Common myeloid progenitor, CD34-positive (primary cell): ENCODE measurements at regions not wholly inside any gene's neighbourhood (a gene's known extent, or its start where the extent isn't known, plus 50 kb on each side); places are given as distances from the start of the nearest gene placed in this dataset.

Experiments used
- CTCF ChIA-PET: fragments of 350-600 bp; sonication (Branson Sonifier 250); formaldehyde crosslinking; loops from one replicate; lab custom pipeline; 2021; ENCODE audit warnings: antibody characterized with exemption; lab: Charles Lee
- POLR2A ChIA-PET: fragments of 350-600 bp; sonication (Branson Sonifier 250); formaldehyde crosslinking; loops from one replicate; lab custom pipeline; 2021; ENCODE audit warnings: antibody characterized with exemption; lab: Charles Lee
- DNase-seq, 3 donors: peaks; one replicate each; pipeline versions ENCODE4 v3.0.0 to v3.0.0-alpha.2; 2013
- H3K27ac ChIP-seq, 2 experiments: 1 replicate in 1 of 2; 2 replicates in 1 of 2; pipeline ENCODE4 v1.7.0; 2013; ENCODE audit warnings: inconsistent platforms in 2 of 2, low read length in 2 of 2, mild to moderate bottlenecking in 2 of 2, low read depth in 1 of 2, moderate library complexity in 1 of 2; ENCODE audit not compliant: severe bottlenecking in 2 of 2, insufficient read depth in 1 of 2, poor library complexity in 1 of 2
- H3K27me3 ChIP-seq, 5 experiments: replicated peaks in 2 of 5; 1 replicate in 3 of 5; 2 replicates in 2 of 5; pipeline versions ENCODE4 v1.6.1 to v1.7.0; 2013; ENCODE audit warnings: low read length in 4 of 5, mild to moderate bottlenecking in 2 of 5, moderate library complexity in 2 of 5, inconsistent platforms in 1 of 5; ENCODE audit not compliant: insufficient read depth in 5 of 5, control insufficient read depth in 4 of 5
- H3K36me3 ChIP-seq, 4 experiments: 1 replicate in 2 of 4; 2 replicates in 2 of 4; pipeline versions ENCODE4 v1.6.1 to v1.7.0; 2013; ENCODE audit warnings: low read length in 3 of 4, control low read depth in 1 of 4, mild to moderate bottlenecking in 1 of 4; ENCODE audit not compliant: control insufficient read depth in 4 of 4, insufficient read depth in 4 of 4
- H3K4me1 ChIP-seq, 4 experiments: 1 replicate in 3 of 4; 2 replicates in 1 of 4; pipeline versions ENCODE4 v1.6.1 to v1.7.1; 2013; ENCODE audit warnings: low read length in 3 of 4, mild to moderate bottlenecking in 3 of 4, control low read depth in 1 of 4, inconsistent platforms in 1 of 4, moderate library complexity in 1 of 4; ENCODE audit not compliant: control insufficient read depth in 4 of 4, insufficient read depth in 4 of 4; ENCODE audit errors: control extremely low read depth in 1 of 4
- H3K4me3 ChIP-seq, 7 experiments: 1 replicate in 4 of 7; 2 replicates in 3 of 7; pipeline versions ENCODE4 v1.5.1 to v1.7.0; 2013; ENCODE audit warnings: mild to moderate bottlenecking in 7 of 7, low read length in 6 of 7, moderate library complexity in 6 of 7, inconsistent platforms in 2 of 7, low read depth in 2 of 7, control low read depth in 1 of 7; ENCODE audit not compliant: insufficient read depth in 4 of 7, control insufficient read depth in 1 of 7; ENCODE audit errors: extremely low read depth in 1 of 7
- H3K9me3 ChIP-seq, 5 experiments: 1 replicate in 4 of 5; 2 replicates in 1 of 5; pipeline versions ENCODE4 v1.6.1 to v1.7.1; 2013; ENCODE audit warnings: low read length in 4 of 5, mild to moderate bottlenecking in 2 of 5, inconsistent platforms in 1 of 5, low read depth in 1 of 5, moderate library complexity in 1 of 5; ENCODE audit not compliant: control insufficient read depth in 4 of 5, insufficient read depth in 2 of 5; ENCODE audit errors: control extremely low read depth in 1 of 5
- WGBS: methylation state at CpG from one replicate; pipeline ENCODE4 v1.1.5; 2013; ENCODE audit not compliant: insufficient coverage; 5-methylcytosine and 5-hydroxymethylcytosine counted together

DNA sequence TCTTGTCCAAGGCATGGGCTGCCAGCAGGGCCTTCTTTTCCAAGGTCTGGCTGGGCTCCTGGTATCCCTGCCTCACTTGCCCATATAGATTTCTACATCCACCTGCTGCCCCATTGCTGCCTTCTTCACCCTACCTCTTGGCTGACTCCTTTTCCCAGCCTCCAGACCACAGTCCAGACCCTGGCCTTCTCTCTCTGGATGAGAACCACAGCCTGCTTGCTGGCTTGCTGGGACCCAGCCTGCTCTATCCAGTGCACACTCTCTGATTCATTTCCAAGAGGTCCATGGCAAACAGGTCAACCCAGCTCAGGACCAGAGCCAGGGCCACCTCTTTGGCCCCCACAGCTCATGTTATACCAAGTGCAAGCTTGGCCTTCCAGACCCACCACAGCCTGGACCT, 169.4 kb upstream of the BDNF start:
- H3K27me3 ChIP-seq, result peaks cover 0 to 2% (median 0%) of the 10 kb centered on the region in 5 experiments
- H3K27ac ChIP-seq, result no peak overlapping the region
- ChIA-PET CTCF (no interaction called here), POLR2A (interaction anchor here (0.7 kb wide), 1 partner anchor 28 kb away, joined by 3 read pairs; no protein-coding TSS in a partner anchor)
- H3K9me3 ChIP-seq, result peaks cover 0 to 2% (median 0%) of the 10 kb centered on the region in 5 experiments
- no peak for DNase-seq
- no peaks in the 10 kb centered on the region for H3K4me1 ChIP-seq
- no peak overlapping the region for H3K4me3 ChIP-seq
- no peaks in the 10 kb centered on the region for H3K36me3 ChIP-seq

DNA sequence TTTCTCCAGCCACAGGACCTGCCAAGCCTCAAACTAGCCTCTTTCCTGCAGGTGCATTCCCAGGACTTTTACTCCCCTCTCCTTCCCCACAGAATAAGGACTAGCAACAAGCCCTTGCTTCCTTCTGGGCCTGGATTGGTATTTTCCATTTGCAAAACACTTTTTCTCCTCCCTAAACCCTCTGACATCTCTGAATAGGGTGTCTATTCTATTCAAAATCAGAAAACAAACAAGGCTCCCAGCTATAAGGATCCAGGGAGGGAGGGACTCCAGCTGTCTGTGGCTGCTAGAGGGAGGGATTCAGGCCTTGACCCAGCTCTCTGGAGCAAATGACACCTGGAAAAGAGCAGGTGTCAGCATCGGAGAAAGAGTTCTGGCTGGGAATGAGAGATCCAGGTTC, 168.5 kb upstream of the BDNF start:
- Histone ChIP-seq H3K27ac (no peak overlapping the region), H3K9me3 (peaks cover 0 to 2% (median 0%) of the 10 kb centered on the region in 5 experiments), H3K4me3 (no peak overlapping the region), H3K27me3 (peaks cover 0 to 2% (median 0%) of the 10 kb centered on the region in 5 experiments), H3K4me1 (no peaks in the 10 kb centered on the region), H3K36me3 (no peaks in the 10 kb centered on the region)
- no peak for DNase-seq
- WGBS, result 91% methylated on average over 1 of the region's 1 CpG
- ChIA-PET CTCF (no interaction called here), POLR2A (no interaction called here)

DNA sequence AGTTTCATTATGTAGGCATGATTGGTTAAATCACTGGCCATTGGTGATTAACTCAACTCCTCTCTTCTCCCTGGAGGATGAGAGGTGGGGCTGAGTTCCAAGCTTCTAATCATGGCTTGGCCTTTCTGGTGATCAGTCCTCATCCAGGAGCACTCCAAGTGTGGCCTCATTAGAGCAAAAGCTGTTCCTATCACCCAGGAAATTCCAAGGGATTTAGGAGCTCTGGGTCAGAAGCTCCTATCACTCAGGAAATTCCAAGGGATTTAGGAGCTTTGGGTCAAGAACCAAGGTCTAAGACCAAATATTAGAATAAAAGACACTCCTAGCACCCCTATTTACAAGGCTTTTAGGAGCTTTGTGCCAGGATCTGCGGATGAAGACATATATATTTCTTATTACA, 168.0 kb upstream of the BDNF start:
- ChIA-PET CTCF (no interaction called here), POLR2A (no interaction called here)
- DNase-seq, result no peak
- WGBS, result 100% methylated on average over 1 of the region's 1 CpG
- Histone ChIP-seq H3K4me3 (no peak overlapping the region), H3K36me3 (no peaks in the 10 kb centered on the region), H3K27ac (no peak overlapping the region), H3K4me1 (no peaks in the 10 kb centered on the region), H3K27me3 (peaks cover 0 to 2% (median 0%) of the 10 kb centered on the region in 5 experiments), H3K9me3 (peaks cover 0 to 2% (median 0%) of the 10 kb centered on the region in 5 experiments)

DNA sequence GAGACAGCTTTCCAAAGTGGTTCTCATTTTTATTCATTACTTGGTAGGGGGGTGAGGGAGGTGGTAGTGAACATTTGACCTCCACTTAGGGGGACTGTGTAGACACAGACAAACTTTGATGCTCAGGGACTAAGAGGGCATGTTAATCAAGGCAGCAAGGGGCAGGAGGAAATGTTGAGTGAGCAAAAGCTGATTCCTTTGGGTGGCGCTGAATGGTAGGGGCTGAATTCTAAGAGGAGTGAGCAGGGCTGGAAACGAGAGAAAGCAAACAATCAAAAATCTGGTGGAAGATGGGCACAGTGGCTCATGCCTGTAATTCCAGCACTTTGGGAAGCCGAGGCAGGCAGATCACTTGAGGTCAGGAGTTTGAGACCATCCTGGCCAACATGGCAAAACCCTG, 164.8 kb upstream of the BDNF start:
- no peak overlapping the region for H3K4me3 ChIP-seq
- POLR2A ChIA-PET, result no interaction called here
- H3K27ac ChIP-seq, result no peak overlapping the region
- no peaks in the 10 kb centered on the region for H3K4me1 ChIP-seq
- peaks cover 0 to 2% (median 0%) of the 10 kb centered on the region in 5 experiments for H3K27me3 ChIP-seq
- CTCF ChIA-PET, result no interaction called here
- no peaks in the 10 kb centered on the region for H3K36me3 ChIP-seq
- peaks cover 0 to 2% (median 0%) of the 10 kb centered on the region in 5 experiments for H3K9me3 ChIP-seq
- 81% methylated on average over 3 of the region's 3 CpGs for WGBS
- DNase-seq, result no peak

DNA sequence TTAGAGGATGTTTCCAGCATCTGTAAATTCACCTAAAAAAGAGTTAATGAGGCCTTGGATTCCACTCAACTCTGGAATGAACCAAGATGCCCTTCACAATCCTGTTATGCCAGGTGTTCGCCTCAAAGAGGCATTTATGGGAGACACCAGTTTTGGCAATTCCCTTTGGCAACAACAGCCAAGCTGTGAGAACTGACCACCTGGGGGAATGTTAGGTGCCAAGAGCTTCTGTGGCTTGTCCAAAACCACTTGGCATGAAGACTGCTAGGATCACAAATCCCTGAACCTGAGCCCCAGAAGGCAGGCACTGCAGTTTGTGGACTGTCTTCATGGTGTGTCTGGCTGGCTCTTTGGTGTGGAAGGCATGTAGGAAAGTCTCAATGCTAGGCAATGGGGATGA, 164.4 kb upstream of the BDNF start:
- H3K27me3 ChIP-seq, result peaks cover 0 to 4% (median 0%) of the 10 kb centered on the region in 5 experiments
- CTCF ChIA-PET, result interaction anchor here (1.2 kb wide), 1 partner anchor 26 kb away, joined by 3 read pairs; no protein-coding TSS in a partner anchor
- H3K27ac ChIP-seq, result no peak overlapping the region
- DNase-seq, result no peak
- peaks cover 0 to 2% (median 0%) of the 10 kb centered on the region in 5 experiments for H3K9me3 ChIP-seq
- no peaks in the 10 kb centered on the region for H3K4me1 ChIP-seq
- no peak overlapping the region for H3K4me3 ChIP-seq
- POLR2A ChIA-PET, result no interaction called here
- WGBS, result 100% methylated on average over 1 of the region's 1 CpG
- H3K36me3 ChIP-seq, result no peaks in the 10 kb centered on the region

DNA sequence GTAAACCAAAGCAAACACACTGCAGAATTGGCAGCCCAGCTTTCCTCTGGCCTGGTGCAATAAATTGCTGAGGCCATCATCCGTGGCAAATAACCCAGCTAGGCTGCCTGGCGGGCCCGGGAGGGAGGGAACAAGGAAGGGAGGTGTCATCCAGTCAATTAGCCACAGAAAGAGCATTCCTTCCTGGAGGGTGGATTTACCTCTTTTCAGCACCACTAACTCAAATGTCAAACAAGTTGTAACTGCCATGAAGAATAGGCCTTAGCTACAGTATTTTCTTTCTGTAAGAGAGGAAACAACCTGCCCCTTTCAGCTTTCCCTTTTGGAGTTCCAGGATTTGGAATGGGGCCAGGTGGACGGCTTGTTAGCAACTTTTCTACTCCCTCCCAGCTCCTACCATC, 163.8 kb upstream of the BDNF start:
- no peak for DNase-seq
- Histone ChIP-seq H3K9me3 (peaks cover 0 to 2% (median 0%) of the 10 kb centered on the region in 5 experiments), H3K4me1 (no peaks in the 10 kb centered on the region), H3K27ac (no peak overlapping the region), H3K4me3 (no peak overlapping the region), H3K36me3 (no peaks in the 10 kb centered on the region), H3K27me3 (peaks cover 0 to 4% (median 0%) of the 10 kb centered on the region in 5 experiments)
- WGBS, result 49% methylated on average over 3 of the region's 4 CpGs
- ChIA-PET CTCF (interaction anchor here (1.2 kb wide), 1 partner anchor 27 kb away, joined by 3 read pairs; no protein-coding TSS in a partner anchor), POLR2A (no interaction called here)

DNA sequence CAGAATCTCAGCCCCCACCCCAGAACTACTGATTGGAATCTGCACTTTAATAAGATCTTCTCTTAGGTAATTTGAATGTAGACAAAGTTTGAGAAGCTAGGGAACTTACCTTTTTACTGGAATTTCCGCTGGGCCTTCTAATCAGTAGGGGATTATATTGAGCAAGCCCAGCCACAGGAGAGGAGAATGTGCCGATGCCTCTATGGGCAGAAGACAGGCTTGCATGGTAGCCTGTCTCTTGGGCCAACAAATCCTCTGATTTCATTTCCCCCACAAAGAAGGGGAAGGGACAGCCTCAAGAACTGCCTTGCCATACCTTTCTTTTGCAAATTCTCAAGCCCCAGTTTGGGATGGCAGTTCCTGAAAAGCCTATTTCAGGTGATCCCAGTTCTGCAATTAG, 163.4 kb upstream of the BDNF start:
- DNase-seq, result no peak
- no peak overlapping the region for H3K27ac ChIP-seq
- H3K27me3 ChIP-seq, result peaks cover 0 to 4% (median 0%) of the 10 kb centered on the region in 5 experiments
- WGBS, result 100% methylated on average over 1 of the region's 2 CpGs
- ChIA-PET POLR2A (no interaction called here), CTCF (interaction anchor here (1.2 kb wide), 1 partner anchor 27 kb away, joined by 3 read pairs; no protein-coding TSS in a partner anchor)
- no peaks in the 10 kb centered on the region for H3K36me3 ChIP-seq
- H3K9me3 ChIP-seq, result peaks cover 0 to 2% (median 0%) of the 10 kb centered on the region in 5 experiments
- H3K4me3 ChIP-seq, result no peak overlapping the region
- no peaks in the 10 kb centered on the region for H3K4me1 ChIP-seq
